AG09309 (cell line): ENCODE measurements at regions not wholly inside any gene's neighbourhood (a gene's known extent, or its start where the extent isn't known, plus 50 kb on each side); places are given as distances from the start of the nearest gene placed in this dataset.

ENCODE experiments used
- DNase-seq: peaks from one replicate; pipeline ENCODE4 v3.0.0-alpha.2; 2010; ENCODE audit warnings: low read depth
- H3K4me3 ChIP-seq: 2 replicates; pipeline ENCODE4 v1.5.1; 2011; ENCODE audit warnings: mild to moderate bottlenecking, low read depth, low read length, moderate library complexity; ENCODE audit not compliant: control insufficient read depth
- CTCF ChIP-seq: IDR thresholded peaks from 2 replicates; pipeline ENCODE4 v1.5.1; 2011; ENCODE audit warnings: mild to moderate bottlenecking, low read depth, low read length, inconsistent platforms; ENCODE audit not compliant: insufficient read depth, control insufficient read depth; ENCODE audit errors: missing control alignments

GRCh38 chr4:175371091-175371490 is 441.0 kb downstream of the GPM6A start:
- DNase-seq: no peak
- no peak for TF ChIP-seq CTCF
- H3K4me3 ChIP-seq: no peak overlapping the region

GRCh38 chr4:175373031-175373430 is 439.0 kb downstream of the GPM6A start:
- TF ChIP-seq CTCF: no peak
- no peak for DNase-seq
- no peak overlapping the region for H3K4me3 ChIP-seq

DNA sequence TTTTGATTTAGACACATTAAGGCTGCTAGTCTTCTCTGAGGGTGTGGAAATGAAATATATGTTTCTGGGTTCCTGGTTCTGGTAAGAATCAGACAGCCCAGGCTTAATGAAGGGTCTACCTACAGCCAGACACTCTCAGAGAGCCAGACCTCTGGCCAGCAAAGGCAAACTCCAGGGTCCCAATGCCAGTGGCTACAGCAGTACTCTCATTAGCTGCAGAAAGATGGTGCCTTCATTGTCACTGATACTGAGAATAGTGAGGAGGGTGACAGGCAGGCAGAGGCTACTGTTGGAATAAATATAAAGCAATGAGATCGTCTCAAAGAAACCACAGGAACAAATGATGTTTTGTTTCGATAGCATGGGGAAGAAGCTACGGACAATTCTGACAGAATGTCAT is 437.6 kb downstream of the GPM6A start:
- no peak overlapping the region for H3K4me3 ChIP-seq
- DNase-seq: no peak
- TF ChIP-seq CTCF: no peak

- no peak overlapping the region for H3K4me3 ChIP-seq
- DNase-seq: no peak
- TF ChIP-seq CTCF: no peak
Observed at GRCh38 chr4:175376287-175376977, 435.6 kb downstream of the GPM6A start.

- H3K4me3 ChIP-seq: no peak overlapping the region
- TF ChIP-seq CTCF: no peak
- no peak for DNase-seq
Observed at GRCh38 chr4:175377203-175377602, 434.9 kb downstream of the GPM6A start.

DNA sequence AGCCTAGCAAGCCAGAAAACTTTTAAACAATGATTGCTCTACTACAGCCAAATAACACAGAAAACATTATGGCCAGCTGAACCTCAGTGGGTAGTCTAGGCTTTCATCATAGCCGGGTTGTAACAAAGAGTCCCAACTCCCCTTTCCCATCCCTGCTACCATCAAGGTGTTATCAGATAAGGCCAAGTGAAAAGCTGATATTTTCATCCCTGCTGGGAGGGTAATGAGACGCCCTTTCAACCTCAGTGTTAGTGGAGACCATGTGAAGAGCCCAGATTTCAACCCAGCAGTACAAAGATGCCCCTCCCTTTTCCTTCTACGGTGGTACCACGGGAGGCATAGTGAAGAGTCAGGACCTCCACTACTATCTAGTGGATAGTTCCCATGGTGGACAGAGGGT is 433.7 kb downstream of the GPM6A start:
- no peak for TF ChIP-seq CTCF
- DNase-seq: no peak
- no peak overlapping the region for H3K4me3 ChIP-seq
